Esophagus muscularis mucosa (tissue), 4 donors: ENCODE measurements at regions not wholly inside any gene's neighbourhood (a gene's known extent, or its start where the extent isn't known, plus 50 kb on each side); places are given as distances from the start of the nearest gene placed in this dataset.

Experiments
- DNase-seq: peaks from one replicate; pipeline ENCODE4 v3.0.0-alpha.2; 2017; ENCODE audit errors: extremely low spot score
- H3K27ac ChIP-seq, 4 donors: fragments of 200-600 bp; sonication (generic); replicated peaks in 1 of 4; 1 replicate in 3 of 4; 2 replicates in 1 of 4; pipeline ENCODE4 v1.5.1; 2016 to 2019; ENCODE audit warnings: mild to moderate bottlenecking in 1 of 4
- H3K27me3 ChIP-seq, 4 donors: fragments of 200-600 bp; sonication (generic); one replicate each; pipeline versions ENCODE4 v1.5.1 to v1.6.0; 2016 to 2019
- H3K36me3 ChIP-seq, 4 donors: fragments of 200-600 bp; sonication (generic); one replicate each; pipeline ENCODE4 v1.5.1; 2016 to 2019
- H3K4me1 ChIP-seq, 4 donors: fragments of 200-600 bp; sonication (generic); one replicate each; pipeline ENCODE4 v1.5.1; 2016 to 2019
- H3K4me3 ChIP-seq, 4 donors: fragments of 200-600 bp; sonication (generic); 1 replicate in 2 of 4; 2 replicates in 2 of 4; pipeline ENCODE4 v1.5.1; 2016 to 2019; ENCODE audit warnings: mild to moderate bottlenecking in 4 of 4, moderate library complexity in 1 of 4
- H3K9me3 ChIP-seq, 4 donors: fragments of 200-600 bp; sonication (generic); 1 replicate in 3 of 4; 2 replicates in 1 of 4; pipeline ENCODE4 v1.5.1; 2016 to 2019
- CTCF ChIP-seq, 3 experiments: fragments of 200-600 bp in 2 of 3; fragments of 450-650 bp in 1 of 3; sonication (generic) in 2 of 3; IDR thresholded peaks; one replicate each; pipeline ENCODE4 v1.5.1; 2017 to 2019; ENCODE audit warnings: antibody characterized with exemption in 3 of 3, mild to moderate bottlenecking in 2 of 3, moderate library complexity in 1 of 3
- EP300 ChIP-seq: sonication (generic); formaldehyde crosslinking; IDR thresholded peaks from one replicate; pipeline ENCODE4 v1.6.1; 2017; ENCODE audit warnings: antibody characterized with exemption
- POLR2A ChIP-seq: fragments of 450-650 bp; IDR thresholded peaks from one replicate; pipeline ENCODE4 v1.6.1; 2017; ENCODE audit warnings: antibody characterized with exemption, moderate library complexity, mild to moderate bottlenecking, low read depth
- POLR2AphosphoS5 ChIP-seq, 2 donors: sonication (generic); formaldehyde crosslinking; IDR thresholded peaks; one replicate each; pipeline ENCODE4 v1.6.1; 2017; ENCODE audit warnings: antibody characterized with exemption in 2 of 2
- WGBS: methylation state at CpG from one replicate; pipeline ENCODE4 v1.1.5; 2018; 5-methylcytosine and 5-hydroxymethylcytosine counted together
- intact Hi-C: fragments of 100-400 bp; cut with DNase I; formaldehyde crosslinking; loops from one replicate; pipeline ENCODE4 v1.15.1; 2023

GRCh38 chr4:44563496-44563895 lies 87.9 kb downstream of the YIPF7 start:
- Histone ChIP-seq H3K36me3 (no peaks in the 10 kb centered on the region), H3K4me1 (no peaks in the 10 kb centered on the region), H3K9me3 (peaks cover 0 to 8% (median 3%) of the 10 kb centered on the region in 4 donors), H3K27ac (no peak overlapping the region), H3K27me3 (no peaks in the 10 kb centered on the region), H3K4me3 (no peak overlapping the region)
- no peak for DNase-seq
- intact Hi-C loops: no loop called here
- no peak for TF ChIP-seq CTCF (IDR thresholded peaks at IDR 0.05)
- TF ChIP-seq POLR2AphosphoS5 (IDR thresholded peaks at IDR 0.05): no peak
- no peak for TF ChIP-seq POLR2A
- no peak for TF ChIP-seq EP300

- WGBS: 64% methylated on average over 1 of the region's 1 CpG
- no peak for TF ChIP-seq POLR2A
- TF ChIP-seq EP300: no peak
- TF ChIP-seq POLR2AphosphoS5 (IDR thresholded peaks at IDR 0.05): no peak
- TF ChIP-seq CTCF (IDR thresholded peaks at IDR 0.05): no peak
- DNase-seq: no peak
- H3K4me1 ChIP-seq: no peaks in the 10 kb centered on the region
- H3K27me3 ChIP-seq: no peaks in the 10 kb centered on the region
- intact Hi-C loops: no loop called here
- H3K4me3 ChIP-seq: no peak overlapping the region
- no peak overlapping the region for H3K27ac ChIP-seq
- no peaks in the 10 kb centered on the region for H3K9me3 ChIP-seq
- H3K36me3 ChIP-seq: no peaks in the 10 kb centered on the region
Measured at GRCh38 chr4:44558031-44558605, 93.3 kb downstream of the YIPF7 start.

- intact Hi-C loops: no loop called here
- 87% methylated on average over 5 of the region's 5 CpGs for WGBS
- H3K4me3 ChIP-seq: no peak overlapping the region
- no peak for DNase-seq
- H3K36me3 ChIP-seq: no peaks in the 10 kb centered on the region
- H3K4me1 ChIP-seq: no peaks in the 10 kb centered on the region
- no peak overlapping the region for H3K27ac ChIP-seq
- no peaks in the 10 kb centered on the region for H3K9me3 ChIP-seq
- no peak for TF ChIP-seq CTCF (IDR thresholded peaks at IDR 0.05)
- no peak for TF ChIP-seq POLR2A
- TF ChIP-seq EP300: no peak
- TF ChIP-seq POLR2AphosphoS5 (IDR thresholded peaks at IDR 0.05): no peak
- H3K27me3 ChIP-seq: no peaks in the 10 kb centered on the region
Measured at GRCh38 chr4:44554768-44555167, 96.7 kb downstream of the YIPF7 start.

GRCh38 chr4:44553180-44553579 lies 98.2 kb downstream of the YIPF7 start:
- Histone ChIP-seq H3K4me3 (no peak overlapping the region), H3K27me3 (no peaks in the 10 kb centered on the region), H3K9me3 (no peaks in the 10 kb centered on the region), H3K4me1 (no peaks in the 10 kb centered on the region), H3K36me3 (no peaks in the 10 kb centered on the region), H3K27ac (no peak overlapping the region)
- no peak for TF ChIP-seq EP300
- DNase-seq: no peak
- intact Hi-C loops: no loop called here
- WGBS: 70% methylated on average over 3 of the region's 3 CpGs

DNA sequence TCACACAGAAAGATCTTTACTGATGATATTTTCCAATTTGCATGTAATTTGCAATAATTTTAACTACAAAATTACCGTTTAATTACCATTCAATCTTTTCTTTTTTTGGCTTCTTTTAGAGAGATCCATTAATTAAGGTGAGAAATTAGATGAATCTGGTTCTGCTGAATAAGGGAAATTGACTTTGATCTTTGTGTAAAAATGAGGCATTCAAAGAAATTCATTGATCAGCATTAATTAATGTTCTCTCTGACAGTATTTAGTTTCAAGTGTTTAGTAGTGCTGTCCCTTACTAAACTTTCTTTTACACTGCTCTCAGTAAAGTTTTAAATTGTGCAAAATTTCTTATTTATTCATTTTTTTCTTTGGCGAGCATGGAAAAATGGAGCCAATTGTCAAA lies 97.2 kb upstream of the KCTD8 start:
- H3K27me3 ChIP-seq: no peaks in the 10 kb centered on the region
- no peaks in the 10 kb centered on the region for H3K9me3 ChIP-seq
- intact Hi-C loops: no loop called here
- H3K4me3 ChIP-seq: no peak overlapping the region
- 94% methylated on average over 2 of the region's 2 CpGs for WGBS
- H3K27ac ChIP-seq: no peak overlapping the region
- TF ChIP-seq POLR2AphosphoS5 (IDR thresholded peaks at IDR 0.05) (no peak), CTCF (IDR thresholded peaks at IDR 0.05) (no peak), EP300 (no peak), POLR2A (no peak)
- DNase-seq: no peak
- no peaks in the 10 kb centered on the region for H3K4me1 ChIP-seq
- no peaks in the 10 kb centered on the region for H3K36me3 ChIP-seq
